PC-3 (cell line): ENCODE measurements at regions not wholly inside any gene's neighbourhood (a gene's known extent, or its start where the extent isn't known, plus 50 kb on each side); places are given as distances from the start of the nearest gene placed in this dataset.

Experiments
- ATAC-seq: fragments of 200-7000 bp; cut with Tn5 transposase; 2 replicates; pipeline ENCODE4 v1.9.1; 2020; ENCODE audit warnings: mild to moderate bottlenecking, moderate library complexity
- BruUV-seq: library from RNA; stranded (reverse); fragments of 400-500 nt; replicated peaks from 2 replicates; lab custom pipeline; 2021; lab: Mats Ljungman, UMichigan
- CTCF ChIA-PET: fragments of 300-600 bp; sonication (Branson Sonifier 250); formaldehyde crosslinking; loops from one replicate; lab custom pipeline; 2022; ENCODE audit warnings: antibody characterized with exemption; lab: Charles Lee
- POLR2A ChIA-PET: fragments of 300-600 bp; sonication (Branson Sonifier 250); formaldehyde crosslinking; loops from one replicate; lab custom pipeline; 2022; ENCODE audit warnings: antibody characterized with exemption; ENCODE audit not compliant: unreplicated experiment; lab: Charles Lee
- DNase-seq: peaks from one replicate; pipeline ENCODE4 v3.0.0-alpha.2; 2015
- H2AFZ ChIP-seq: fragments of 300-600 bp; sonication (generic); 2 replicates; pipeline ENCODE4 v1.6.0; 2016; ENCODE audit warnings: antibody characterized with exemption, low read length
- H3F3A ChIP-seq: fragments of 300-600 bp; sonication (generic); one replicate; pipeline ENCODE4 v1.6.0; 2017; ENCODE audit warnings: antibody characterized with exemption, low read length, control low read depth, mild to moderate bottlenecking; ENCODE audit not compliant: unreplicated experiment
- H3K27ac ChIP-seq: fragments of 300-600 bp; sonication (generic); 2 replicates; pipeline ENCODE4 v1.5.1; 2016; ENCODE audit warnings: mild to moderate bottlenecking, low read length
- H3K27me3 ChIP-seq: fragments of 300-600 bp; sonication (generic); 2 replicates; pipeline ENCODE4 v1.6.1; 2016; ENCODE audit warnings: low read length, mixed read lengths
- H3K36me3 ChIP-seq: fragments of 300-600 bp; sonication (generic); 2 replicates; pipeline ENCODE4 v1.6.1; 2016; ENCODE audit warnings: low read depth, mixed run types, low read length, mixed read lengths
- H3K4me1 ChIP-seq: fragments of 300-600 bp; sonication (generic); 2 replicates; pipeline ENCODE4 v1.5.1; 2016; ENCODE audit warnings: low read length; ENCODE audit not compliant: insufficient read depth
- H3K4me2 ChIP-seq: fragments of 300-600 bp; sonication (generic); 2 replicates; pipeline ENCODE4 v1.6.0; 2016; ENCODE audit warnings: low read length
- H3K4me3 ChIP-seq: fragments of 300-600 bp; sonication (generic); 2 replicates; pipeline ENCODE4 v1.5.1; 2016; ENCODE audit warnings: mild to moderate bottlenecking, low read length, mixed read lengths
- H3K79me2 ChIP-seq: fragments of 300-600 bp; sonication (generic); 2 replicates; pipeline ENCODE4 v1.6.1; 2017; ENCODE audit warnings: low read length, mixed read lengths
- H3K9ac ChIP-seq: fragments of 300-600 bp; sonication (generic); 2 replicates; pipeline ENCODE4 v1.6.0; 2016; ENCODE audit warnings: mild to moderate bottlenecking, low read length
- H3K9me2 ChIP-seq: fragments of 300-600 bp; sonication (generic); replicated peaks from 2 replicates; pipeline ENCODE4 v1.6.1; 2016; ENCODE audit warnings: mixed run types, low read length, mixed read lengths
- H3K9me3 ChIP-seq: fragments of 300-600 bp; sonication (generic); 2 replicates; pipeline ENCODE4 v1.6.1; 2016; ENCODE audit warnings: low read length, mixed read lengths
- H4K20me1 ChIP-seq: fragments of 300-600 bp; sonication (generic); 2 replicates; pipeline ENCODE4 v1.6.1; 2016; ENCODE audit warnings: low read length, mixed read lengths
- EZH2 ChIP-seq: fragments of 300-600 bp; sonication (generic); IDR thresholded peaks from one replicate; pipeline ENCODE4 v1.6.1; 2017; ENCODE audit warnings: antibody characterized with exemption, mild to moderate bottlenecking, low read length; ENCODE audit not compliant: unreplicated experiment
- EZH2phosphoT487 ChIP-seq: fragments of 300-600 bp; sonication (generic); IDR thresholded peaks from 2 replicates; pipeline ENCODE4 v1.6.1; 2018; ENCODE audit warnings: mild to moderate bottlenecking, antibody characterized with exemption, low read length, borderline replicate concordance
- intact Hi-C: fragments of 100-400 bp; cut with micrococcal nuclease; formaldehyde crosslinking; loops from 2 replicates; pipeline ENCODE4 v1.9.0; 2023
- TF ChIP-seq, protein P1 (sequence below): fragments of 300-600 bp; sonication (generic); conservative IDR thresholded peaks from 2 replicates; pipeline ENCODE4 v1.5.1; 2017; ENCODE audit warnings: antibody characterized with exemption, low read depth, mild to moderate bottlenecking, low read length

DNA sequence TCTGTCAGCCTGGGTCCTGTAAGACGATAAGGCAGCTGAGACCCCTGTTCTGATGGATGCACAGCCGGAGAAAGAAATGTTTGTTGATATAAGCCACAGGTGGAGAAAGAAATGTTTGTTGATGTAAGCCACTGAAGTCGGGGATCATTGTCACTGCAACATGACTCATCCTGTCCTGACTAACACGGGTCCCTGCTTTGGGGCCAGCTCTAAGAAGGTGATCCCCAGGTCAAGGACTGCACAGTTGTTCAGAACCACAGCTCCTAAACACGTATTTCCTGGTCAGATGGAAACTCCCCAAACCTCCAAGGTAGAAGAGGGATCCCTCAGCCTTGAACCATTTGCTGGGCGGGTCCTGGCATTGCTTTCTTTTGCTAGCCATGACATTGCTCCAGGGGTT is 86.4 kb upstream of the IGSF21 start:
- intact Hi-C loops, result no loop called here
- ChIA-PET CTCF (no interaction called here), POLR2A (no interaction called here)
- Histone ChIP-seq H3K9me3 (no peaks in the 10 kb centered on the region), H3K9ac (no peak overlapping the region), H3F3A (no peaks in the 10 kb centered on the region), H3K79me2 (no peaks in the 10 kb centered on the region), H3K9me2 (no peaks in the 10 kb centered on the region), H3K4me1 (no peaks in the 10 kb centered on the region), H3K36me3 (no peaks in the 10 kb centered on the region), H3K4me3 (no peak overlapping the region), H3K4me2 (no peak overlapping the region), H3K27me3 (peaks cover 72% of the 10 kb centered on the region), H4K20me1 (no peaks in the 10 kb centered on the region), H3K27ac (no peak overlapping the region), H2AFZ (no peak overlapping the region)
- BruUV-seq, result no TSS peak
- DNase-seq, result no peak
- ATAC-seq, result no peak
- TF ChIP-seq, protein P1, sequence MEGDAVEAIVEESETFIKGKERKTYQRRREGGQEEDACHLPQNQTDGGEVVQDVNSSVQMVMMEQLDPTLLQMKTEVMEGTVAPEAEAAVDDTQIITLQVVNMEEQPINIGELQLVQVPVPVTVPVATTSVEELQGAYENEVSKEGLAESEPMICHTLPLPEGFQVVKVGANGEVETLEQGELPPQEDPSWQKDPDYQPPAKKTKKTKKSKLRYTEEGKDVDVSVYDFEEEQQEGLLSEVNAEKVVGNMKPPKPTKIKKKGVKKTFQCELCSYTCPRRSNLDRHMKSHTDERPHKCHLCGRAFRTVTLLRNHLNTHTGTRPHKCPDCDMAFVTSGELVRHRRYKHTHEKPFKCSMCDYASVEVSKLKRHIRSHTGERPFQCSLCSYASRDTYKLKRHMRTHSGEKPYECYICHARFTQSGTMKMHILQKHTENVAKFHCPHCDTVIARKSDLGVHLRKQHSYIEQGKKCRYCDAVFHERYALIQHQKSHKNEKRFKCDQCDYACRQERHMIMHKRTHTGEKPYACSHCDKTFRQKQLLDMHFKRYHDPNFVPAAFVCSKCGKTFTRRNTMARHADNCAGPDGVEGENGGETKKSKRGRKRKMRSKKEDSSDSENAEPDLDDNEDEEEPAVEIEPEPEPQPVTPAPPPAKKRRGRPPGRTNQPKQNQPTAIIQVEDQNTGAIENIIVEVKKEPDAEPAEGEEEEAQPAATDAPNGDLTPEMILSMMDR, result no peak
- TF ChIP-seq EZH2phosphoT487 (no peak), EZH2 (no peak)

DNA sequence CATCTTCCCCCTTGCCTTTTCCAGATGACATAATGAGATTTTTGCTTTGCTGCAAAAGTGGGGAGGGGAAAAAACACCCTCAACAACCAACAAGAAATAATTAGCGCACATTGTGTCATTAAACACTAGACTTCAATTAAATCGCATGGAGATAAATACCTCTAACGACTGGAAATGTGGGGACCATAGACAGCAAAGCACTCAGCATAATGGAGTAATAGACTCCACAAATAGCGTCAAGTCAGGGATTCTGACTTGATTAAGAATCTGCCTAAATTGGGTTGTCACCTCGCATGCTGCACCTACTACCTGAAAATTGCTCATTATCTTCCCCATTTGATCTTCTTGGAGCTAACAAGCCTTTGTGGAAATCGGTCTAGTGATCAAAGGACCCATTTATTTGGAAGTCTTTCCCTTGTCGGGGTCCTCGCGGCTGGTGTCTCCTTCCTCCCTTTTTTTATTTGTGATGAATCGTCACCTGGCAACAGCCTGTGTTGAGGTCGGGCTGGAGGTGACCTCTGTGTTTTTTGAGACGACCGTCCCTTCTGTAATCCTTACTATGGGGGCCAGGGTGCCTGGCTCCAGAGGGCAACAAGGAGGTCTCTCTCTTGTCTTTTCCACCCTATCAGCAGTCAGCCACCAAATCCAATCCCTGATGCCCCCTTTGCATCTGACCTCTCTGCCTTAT is 75.3 kb upstream of the IGSF21 start:
- Histone ChIP-seq H4K20me1 (no peaks in the 10 kb centered on the region), H3K9ac (no peak overlapping the region), H3K4me3 (no peak overlapping the region), H3K9me3 (no peaks in the 10 kb centered on the region), H3F3A (no peaks in the 10 kb centered on the region), H3K27me3 (peaks cover 50% of the 10 kb centered on the region), H3K36me3 (no peaks in the 10 kb centered on the region), H3K4me2 (no peak overlapping the region), H3K79me2 (no peaks in the 10 kb centered on the region), H3K4me1 (no peaks in the 10 kb centered on the region), H2AFZ (no peak overlapping the region), H3K27ac (no peak overlapping the region), H3K9me2 (no peaks in the 10 kb centered on the region)
- CTCF ChIA-PET, result no interaction called here
- ATAC-seq, result no peak
- intact Hi-C loops, result no loop called here
- POLR2A ChIA-PET, result no interaction called here
- DNase-seq, result no peak
- no peak for TF ChIP-seq EZH2phosphoT487
- no TSS peak for BruUV-seq

DNA sequence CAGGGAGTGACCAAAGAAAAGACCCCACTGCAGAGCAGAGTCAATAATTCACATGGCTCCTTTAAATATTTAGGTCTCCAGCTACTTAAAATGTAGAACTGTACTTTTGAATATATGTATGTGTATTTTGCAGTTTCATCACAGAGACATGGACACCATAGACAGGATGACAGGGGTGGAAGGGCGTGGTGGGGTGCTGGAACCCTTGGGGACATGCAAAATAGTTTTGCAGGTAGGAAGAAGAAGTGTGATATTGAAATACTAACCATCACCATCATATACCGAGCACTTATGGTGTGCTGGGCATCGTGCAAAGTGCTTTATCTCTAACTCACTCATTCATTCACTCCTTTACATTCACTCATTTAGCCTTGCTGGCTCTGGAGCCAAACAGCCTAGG is 72.5 kb upstream of the IGSF21 start:
- no peak for TF ChIP-seq EZH2phosphoT487
- no peak for TF ChIP-seq EZH2
- TF ChIP-seq, protein P1, result no peak
- ChIA-PET POLR2A (no interaction called here), CTCF (no interaction called here)
- Histone ChIP-seq H3K27me3 (peaks cover 25% of the 10 kb centered on the region), H3K4me3 (no peak overlapping the region), H3K9ac (no peak overlapping the region), H3K9me3 (no peaks in the 10 kb centered on the region), H4K20me1 (no peaks in the 10 kb centered on the region), H3K36me3 (no peaks in the 10 kb centered on the region), H3F3A (no peaks in the 10 kb centered on the region), H3K9me2 (no peaks in the 10 kb centered on the region), H3K4me1 (no peaks in the 10 kb centered on the region), H3K79me2 (no peaks in the 10 kb centered on the region), H3K27ac (no peak overlapping the region), H2AFZ (no peak overlapping the region), H3K4me2 (no peak overlapping the region)
- intact Hi-C loops, result no loop called here
- BruUV-seq, result no TSS peak
- no peak for DNase-seq
- ATAC-seq, result no peak
